OCI-LY3 (cell line): ENCODE measurements at regions not wholly inside any gene's neighbourhood (a gene's known extent, or its start where the extent isn't known, plus 50 kb on each side); places are given as distances from the start of the nearest gene placed in this dataset.

Source experiments
- CTCF ChIP-seq: fragments of 200-600, 300-600 bp; sonication (generic); IDR thresholded peaks from 2 replicates; pipeline ENCODE4 v1.5.1; 2014; ENCODE audit warnings: antibody characterized with exemption, low read length, low read depth
- EZH2phosphoT487 ChIP-seq: fragments of 200-600 bp; shearing (Covaris generic); IDR thresholded peaks from 2 replicates; pipeline ENCODE4 v1.6.1; 2018; ENCODE audit warnings: antibody characterized with exemption, mixed run types, low read depth

- TF ChIP-seq CTCF (no peak), EZH2phosphoT487 (no peak)
These were observed 146.8 kb downstream of the CYP26A1 start for GRCh38 chr10:93220296-93221170.
